GM12891 (cell line): ENCODE measurements at regions not wholly inside any gene's neighbourhood (a gene's known extent, or its start where the extent isn't known, plus 50 kb on each side); places are given as distances from the start of the nearest gene placed in this dataset.

Experiments used
- POLR2A ChIP-seq: IDR thresholded peaks from 2 replicates; pipeline ENCODE4 v1.6.1; 2011; ENCODE audit warnings: low read depth, low read length, control low read depth
- POLR2AphosphoS5 ChIP-seq: IDR thresholded peaks from 2 replicates; pipeline ENCODE4 v1.6.1; 2011; ENCODE audit warnings: low read depth, low read length, control low read depth
- TAF1 ChIP-seq: IDR thresholded peaks from 2 replicates; pipeline ENCODE4 v1.6.1; 2011; ENCODE audit warnings: low read depth, low read length, control low read depth

- no peak for TF ChIP-seq POLR2A
- no peak for TF ChIP-seq POLR2AphosphoS5
- TF ChIP-seq TAF1: no peak
These were observed 220.0 kb downstream of the NEDD1 start for GRCh38 chr12:97127061-97127460.
